Astrocyte of the spinal cord (primary cell): ENCODE measurements at regions not wholly inside any gene's neighbourhood (a gene's known extent, or its start where the extent isn't known, plus 50 kb on each side); places are given as distances from the start of the nearest gene placed in this dataset.
A peak's percentile ranks its signal among the peaks of the same experiment; 100 is the strongest.
"Not testable (repeated sequence)": the region's sequence is repeated elsewhere in the genome, so short reads cannot be mapped to it uniquely, and the experiment has no call there.

Experiments used
- DNase-seq: peaks from one replicate; pipeline ENCODE4 v3.0.0; 2011; ENCODE audit warnings: low read depth, low spot score
- H3K4me3 ChIP-seq: 2 replicates; pipeline ENCODE4 v1.5.1; 2011; ENCODE audit warnings: low read depth, mild to moderate bottlenecking, low read length, moderate library complexity
- CTCF ChIP-seq: IDR thresholded peaks from 2 replicates; pipeline ENCODE4 v1.5.1; 2012; ENCODE audit warnings: low read depth, mild to moderate bottlenecking, low read length, inconsistent platforms
- in situ Hi-C: cut with HindIII; loops from 2 replicates; pipeline ENCODE4 v1.10.0; 2017; ENCODE audit warnings: low sequenced_read_pairs

GRCh38 chr5:163305655-163306054, 131.7 kb upstream of the CCNG1 start:
- no peak overlapping the region for H3K4me3 ChIP-seq
- no peak for TF ChIP-seq CTCF
- no peak for DNase-seq
- in situ Hi-C loops, result no loop called here

- in situ Hi-C loops, result no loop called here
- no peak for TF ChIP-seq CTCF
- peak; percentile 0 for DNase-seq
- no peak overlapping the region for H3K4me3 ChIP-seq
Measured at GRCh38 chr5:163306421-163306820, 131.0 kb upstream of the CCNG1 start.

- H3K4me3 ChIP-seq, result no peak overlapping the region
- no peak for TF ChIP-seq CTCF
- in situ Hi-C loops, result no loop called here
- DNase-seq, result no peak
Measured at GRCh38 chr5:163309914-163310313, 127.5 kb upstream of the CCNG1 start.

- no peak for TF ChIP-seq CTCF
- H3K4me3 ChIP-seq, result no peak overlapping the region
- DNase-seq, result no peak
- in situ Hi-C loops, result no loop called here
Measured at GRCh38 chr5:163310997-163311396, 126.4 kb upstream of the CCNG1 start.

GRCh38 chr5:163312598-163312997, 124.8 kb upstream of the CCNG1 start:
- no peak overlapping the region for H3K4me3 ChIP-seq
- in situ Hi-C loops, result no loop called here
- DNase-seq, result no peak
- TF ChIP-seq CTCF, result no peak

- in situ Hi-C loops, H3K4me3 ChIP-seq, DNase-seq: not testable (repeated sequence)
Measured at GRCh38 chr5:163313049-163313448, 124.3 kb upstream of the CCNG1 start.

GRCh38 chr5:163316374-163316773, 121.0 kb upstream of the CCNG1 start:
- in situ Hi-C loops, result not testable (repeated sequence)

GRCh38 chr5:163318707-163319106, 118.7 kb upstream of the CCNG1 start:
- no peak for DNase-seq
- in situ Hi-C loops, result no loop called here
- TF ChIP-seq CTCF, result no peak
- no peak overlapping the region for H3K4me3 ChIP-seq

More at GRCh38 chr5:163316374-163316773, 121.0 kb upstream of the CCNG1 start:
- not testable (repeated sequence) for H3K4me3 ChIP-seq, DNase-seq
